KBM-7 (cell line): ENCODE measurements at regions not wholly inside any gene's neighbourhood (a gene's known extent, or its start where the extent isn't known, plus 50 kb on each side); places are given as distances from the start of the nearest gene placed in this dataset.
"Not testable (repeated sequence)": the region's sequence is repeated elsewhere in the genome, so short reads cannot be mapped to it uniquely, and the experiment has no call there.

Source experiments
- DNase-seq: peaks from one replicate; pipeline ENCODE4 v3.0.0-alpha.2; 2015
- in situ Hi-C: fragments of 300-500 bp; cut with MboI; formaldehyde crosslinking; loops from 2 replicates; pipeline ENCODE4 v1.14.3; 2020; ENCODE audit warnings: low sequenced_read_pairs, low pct_unique_long_range_greater_than_20kb, mixed read lengths

DNA sequence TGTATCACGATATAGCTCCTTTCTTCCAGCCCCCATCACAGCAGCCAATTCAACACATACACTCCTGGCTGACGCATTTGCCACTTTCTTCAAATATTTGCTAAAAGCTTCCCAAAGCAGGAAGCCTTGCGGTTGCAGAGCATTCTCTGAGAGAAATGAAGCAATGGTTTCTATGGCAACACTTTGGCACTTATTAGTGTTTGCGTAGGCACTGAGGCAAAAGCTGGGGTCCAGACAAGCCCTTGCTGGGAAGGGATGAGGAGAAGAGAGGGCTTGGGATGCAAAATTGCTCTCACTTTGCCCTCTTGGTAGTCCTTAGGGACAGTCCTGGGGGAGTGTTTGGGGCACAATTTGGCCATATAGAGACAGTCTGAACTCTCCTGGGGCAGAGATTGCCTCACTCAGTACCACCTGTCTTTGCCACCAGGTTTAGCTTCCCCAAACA lies 55.0 kb upstream of the PAK3 start:
- in situ Hi-C loops, result no loop called here
- DNase-seq, result peak; percentile 52

DNA sequence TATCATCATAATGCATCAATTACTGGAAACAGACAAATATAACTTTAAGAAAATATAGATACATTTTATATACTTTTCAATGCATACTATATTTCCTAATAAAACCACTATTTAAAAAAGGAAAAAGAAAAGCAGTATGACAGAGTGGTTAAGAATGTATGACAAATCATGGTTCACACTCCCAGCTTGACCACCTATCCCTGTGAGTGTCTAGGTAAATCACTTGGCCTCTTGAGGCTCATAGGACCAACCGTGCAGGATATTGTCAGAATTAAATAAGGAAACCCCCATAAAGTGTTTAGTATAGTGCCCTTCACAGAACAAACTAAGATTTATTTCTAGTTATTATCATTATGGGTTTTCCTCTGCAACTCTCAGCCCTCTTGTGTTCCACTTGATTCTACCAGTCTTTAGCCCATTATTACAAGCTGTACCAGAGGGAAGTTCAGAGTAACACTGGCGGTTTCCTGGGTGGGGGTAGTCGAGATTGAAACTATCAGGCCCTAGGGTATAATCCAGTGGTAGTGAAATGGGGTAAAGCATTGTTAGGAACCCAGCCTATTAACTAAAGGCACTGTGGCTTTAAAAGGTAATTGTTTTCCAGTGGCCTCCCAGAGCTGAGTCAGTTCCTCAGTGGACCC lies 55.5 kb upstream of the PAK3 start:
- DNase-seq, result no peak
- in situ Hi-C loops, result no loop called here

- no peak for DNase-seq
- in situ Hi-C loops, result no loop called here
These were observed 56.4 kb upstream of the PAK3 start for GRCh38 chrX:111039606-111040005.

GRCh38 chrX:111035991-111036390 lies 60.0 kb upstream of the PAK3 start:
- no peak for DNase-seq

GRCh38 chrX:111035256-111035655 lies 60.7 kb upstream of the PAK3 start:
- in situ Hi-C loops, result no loop called here
- DNase-seq, result no peak

More at GRCh38 chrX:111035991-111036390, 60.0 kb upstream of the PAK3 start:
- in situ Hi-C loops, result no loop called here

GRCh38 chrX:111022998-111023397 lies 73.0 kb upstream of the PAK3 start:
- in situ Hi-C loops, DNase-seq: not testable (repeated sequence)

DNA sequence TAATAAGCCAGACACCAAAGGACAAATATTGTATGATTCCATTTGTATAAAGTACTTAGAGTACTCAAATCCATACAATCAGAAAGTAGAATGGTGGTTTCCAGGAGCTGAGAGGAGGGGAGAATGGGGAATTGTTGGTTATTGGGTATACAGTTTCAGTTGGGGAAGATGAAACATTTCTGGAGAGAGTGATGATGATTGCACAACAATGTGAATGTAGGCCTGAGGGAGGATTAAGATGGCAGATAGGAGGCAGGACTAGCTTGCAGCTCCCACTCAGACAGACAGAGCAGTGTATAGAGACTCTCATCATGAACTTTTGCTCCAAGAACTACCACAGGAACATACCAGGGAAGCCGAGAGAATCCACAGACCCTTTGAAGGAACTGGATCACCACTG lies 75.7 kb upstream of the PAK3 start:
- no peak for DNase-seq
- in situ Hi-C loops, result no loop called here

DNA sequence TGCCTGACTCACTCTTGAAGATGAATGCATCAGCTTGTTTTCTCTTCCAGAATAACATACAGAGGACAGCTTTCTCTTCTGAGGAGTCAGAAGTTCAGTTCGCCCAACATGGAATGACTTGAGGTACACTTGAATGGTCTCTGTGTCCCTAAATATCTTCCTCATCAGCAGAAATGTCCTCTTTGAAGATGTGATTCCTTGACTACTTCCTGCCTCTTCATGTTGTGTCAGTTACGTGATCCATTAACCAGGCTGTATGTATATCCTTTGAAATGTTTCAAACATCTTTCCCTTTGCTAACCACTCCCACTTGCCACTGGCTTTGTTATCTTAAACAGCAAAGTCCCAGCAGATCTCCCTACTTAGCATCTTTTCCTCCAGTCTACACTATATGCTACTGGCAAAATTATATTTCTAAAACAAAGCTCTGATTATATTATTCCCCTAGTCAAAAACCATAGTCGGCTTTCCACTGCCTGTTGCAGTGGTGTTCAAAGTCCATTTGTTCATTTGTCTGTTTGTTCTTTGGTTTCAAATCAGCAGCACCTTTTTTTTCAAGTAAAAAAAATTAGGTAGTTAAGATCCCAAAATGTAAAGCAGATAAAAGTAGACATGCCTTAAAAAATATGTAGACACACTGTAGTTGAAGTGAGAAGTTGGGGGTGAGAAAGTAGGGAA lies 82.1 kb upstream of the PAK3 start:
- in situ Hi-C loops, result no loop called here
- no peak for DNase-seq

GRCh38 chrX:111010111-111010510 lies 85.9 kb upstream of the PAK3 start:
- in situ Hi-C loops, result no loop called here
- DNase-seq, result no peak

DNA sequence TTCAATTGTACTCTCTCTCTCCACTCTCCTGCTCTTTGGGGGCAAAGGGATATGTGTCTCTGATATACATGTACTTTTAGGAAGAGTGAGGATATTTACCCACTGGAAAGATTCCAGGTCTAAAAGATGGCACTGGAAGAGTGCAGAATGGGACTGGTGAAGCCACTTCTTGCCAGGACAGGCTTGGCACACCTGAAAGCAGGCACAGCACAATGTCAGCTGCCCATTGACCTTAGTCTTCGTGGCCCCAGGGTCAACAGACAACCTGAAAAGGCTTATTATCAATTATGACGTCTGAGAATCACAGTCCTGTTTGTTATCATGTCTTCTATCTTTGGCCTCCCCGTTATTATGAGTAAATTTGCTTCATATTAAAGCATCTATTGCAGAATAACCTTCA lies 86.7 kb upstream of the PAK3 start:
- no peak for DNase-seq
- in situ Hi-C loops, result no loop called here

DNA sequence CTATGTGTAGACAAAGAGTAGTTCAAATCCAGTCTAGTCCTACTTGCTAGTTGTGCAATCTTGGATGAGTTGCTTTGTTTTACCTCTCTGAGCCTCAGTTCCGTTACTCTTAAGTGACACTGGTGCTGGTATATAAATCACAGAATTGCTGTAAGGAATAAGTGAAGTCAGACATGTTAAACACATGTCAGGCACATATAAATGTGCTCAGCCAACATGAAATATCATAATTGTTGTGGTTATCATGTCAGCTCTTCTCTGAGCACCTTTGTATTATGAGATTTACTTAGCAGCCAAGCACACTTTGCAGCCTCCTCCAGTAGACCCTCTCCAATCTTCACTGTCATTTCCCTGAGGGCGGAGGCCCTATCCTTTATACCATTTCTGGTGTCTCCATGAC lies 87.9 kb upstream of the PAK3 start:
- in situ Hi-C loops, result no loop called here

DNA sequence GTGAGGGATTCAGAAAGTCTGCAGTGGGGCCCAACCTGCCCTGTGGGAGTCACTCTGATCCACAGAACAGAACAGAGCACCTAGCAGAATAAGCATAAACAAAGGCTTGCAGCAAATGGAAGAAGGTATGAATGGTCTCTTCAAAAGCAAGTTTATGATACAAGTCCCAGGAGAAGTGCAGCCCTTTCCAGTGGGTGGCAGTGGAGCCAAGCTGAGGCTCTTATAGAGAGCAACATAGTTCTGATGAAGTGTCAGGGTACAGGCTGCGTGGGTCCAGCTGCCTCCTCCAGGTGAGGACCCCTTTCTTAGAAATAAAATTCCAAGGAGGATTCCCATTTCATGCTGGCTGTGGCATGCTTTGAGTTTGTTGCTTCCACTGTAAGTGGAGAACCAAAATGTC lies 88.8 kb upstream of the PAK3 start:
- in situ Hi-C loops, result no loop called here
- DNase-seq, result no peak

More for the DNA sequence above, 87.9 kb upstream of the PAK3 start:
- no peak for DNase-seq

DNA sequence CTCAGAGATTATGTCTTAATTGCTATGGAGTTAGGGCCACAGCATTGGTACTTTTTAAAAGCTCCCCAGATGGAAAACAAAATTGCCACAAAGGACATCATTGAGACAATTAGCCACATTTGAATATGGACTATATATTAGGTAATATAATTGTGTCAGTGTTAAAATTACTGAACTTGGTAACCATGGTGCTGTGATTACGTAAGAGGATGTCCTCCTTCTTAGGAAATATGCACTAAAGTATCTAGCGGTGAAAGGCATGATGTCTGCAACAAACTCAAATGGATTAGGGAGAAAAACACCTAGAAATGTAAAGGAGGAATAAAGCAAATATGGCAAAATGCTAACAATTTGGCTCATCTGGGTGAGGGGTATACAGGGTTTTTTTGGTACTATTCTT lies 89.9 kb upstream of the PAK3 start:
- no peak for DNase-seq
- in situ Hi-C loops, result no loop called here

DNA sequence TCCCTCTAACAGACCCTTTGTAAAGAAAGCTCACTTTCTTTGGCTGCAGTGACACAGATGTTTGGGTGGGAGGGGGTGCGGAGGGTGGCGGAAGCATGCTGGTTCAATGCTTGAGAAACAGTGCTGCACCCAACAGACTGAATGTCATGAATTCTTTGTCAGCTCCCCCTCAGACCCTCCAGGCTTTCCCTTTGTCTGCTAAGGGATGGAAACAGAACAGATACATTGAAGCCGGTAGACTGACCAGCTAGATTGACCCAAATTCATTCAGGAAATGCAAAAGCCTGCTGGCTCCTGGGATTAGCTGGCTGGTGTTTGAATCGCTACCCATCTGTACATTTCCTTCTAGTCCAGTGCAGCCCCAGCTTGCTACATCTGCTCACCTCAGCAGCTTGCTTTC lies 90.8 kb upstream of the PAK3 start:
- in situ Hi-C loops, result no loop called here
- DNase-seq, result no peak

DNA sequence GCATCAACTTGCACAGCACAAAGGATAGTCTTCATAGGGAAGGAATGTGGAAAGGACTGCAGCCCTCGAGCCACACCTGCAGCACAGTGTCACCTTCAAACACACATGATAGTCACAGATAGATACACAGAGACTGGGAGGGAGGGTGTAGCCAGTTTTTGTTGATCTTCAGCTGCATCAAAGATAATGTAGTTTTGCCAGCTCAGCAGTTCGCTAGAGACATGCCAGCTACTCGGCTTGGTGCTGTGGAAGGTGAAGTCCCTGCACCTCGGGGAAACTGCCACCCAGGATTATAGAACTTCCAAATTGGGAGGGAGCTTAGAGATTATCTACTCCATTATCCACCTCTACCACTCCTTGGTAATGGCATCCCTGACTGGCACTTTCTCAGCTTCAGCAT lies 92.9 kb upstream of the PAK3 start:
- in situ Hi-C loops, result no loop called here
- DNase-seq, result no peak

GRCh38 chrX:110992611-110993010 lies 103.4 kb upstream of the PAK3 start:
- peak; percentile 46 for DNase-seq
- in situ Hi-C loops, result no loop called here

GRCh38 chrX:110989869-110990268 lies 106.1 kb upstream of the PAK3 start:
- in situ Hi-C loops, result no loop called here
- no peak for DNase-seq

DNA sequence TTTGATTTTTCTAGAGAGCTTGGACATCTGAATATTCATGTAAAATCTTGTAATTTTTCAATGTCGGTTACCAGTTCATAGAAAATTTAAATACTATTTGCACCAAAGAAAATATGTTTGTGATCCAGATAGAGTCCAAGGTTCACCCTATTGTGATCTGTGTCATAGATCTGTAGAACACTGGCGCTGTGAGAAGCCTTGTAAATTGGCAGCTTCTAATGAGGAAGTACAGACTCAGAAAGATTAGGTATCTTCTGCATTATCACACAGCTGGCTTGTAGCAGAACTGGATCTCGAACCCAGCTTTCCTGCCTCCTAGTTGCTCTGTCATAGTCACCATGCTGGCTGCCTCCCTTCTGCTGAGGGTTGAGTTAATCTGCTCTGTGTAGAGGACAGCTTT lies 106.5 kb upstream of the PAK3 start:
- in situ Hi-C loops, result no loop called here
- DNase-seq, result no peak

DNA sequence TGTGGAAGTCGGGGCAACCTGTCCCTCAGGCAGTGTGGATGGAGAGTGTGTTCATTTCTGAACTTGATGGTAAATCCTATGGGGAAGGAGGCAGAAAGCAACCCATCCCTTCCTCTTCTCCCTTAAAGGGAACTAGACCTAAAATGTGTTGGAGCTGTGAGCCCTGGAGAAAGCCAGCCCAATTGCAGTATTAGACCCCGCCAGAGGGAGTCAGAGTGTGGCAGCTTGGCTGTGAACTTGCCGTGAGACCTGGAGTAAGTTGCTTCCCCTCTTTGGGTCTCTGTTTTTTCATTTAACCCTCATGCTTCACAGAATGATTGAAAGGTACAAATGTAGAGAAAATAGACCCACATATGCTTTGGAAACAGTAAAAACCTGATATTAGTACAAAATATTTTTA lies 108.7 kb upstream of the PAK3 start:
- in situ Hi-C loops, result no loop called here
- DNase-seq, result peak; percentile 35

DNA sequence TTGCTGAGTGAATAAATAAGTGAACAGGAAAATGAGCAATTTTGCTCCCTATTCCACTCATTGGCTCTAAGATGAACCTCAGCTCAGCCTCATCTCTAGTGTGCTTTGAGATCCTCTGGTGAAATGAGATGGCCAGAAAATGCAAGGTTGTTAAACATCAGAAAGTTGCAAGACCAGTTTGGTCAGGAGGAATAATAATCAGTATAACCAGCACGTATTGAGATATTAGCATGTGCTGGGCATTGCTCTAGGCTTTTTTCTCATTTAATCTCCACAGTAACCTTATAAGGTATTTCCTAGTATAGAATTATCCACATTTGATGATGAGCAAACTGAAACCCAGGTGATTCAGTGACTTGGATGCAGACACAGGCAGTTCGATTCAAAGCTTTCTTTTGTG lies 110.5 kb upstream of the PAK3 start:
- no peak for DNase-seq
- in situ Hi-C loops, result no loop called here

GRCh38 chrX:110983024-110983423 lies 113.0 kb upstream of the PAK3 start:
- in situ Hi-C loops, result no loop called here
- DNase-seq, result no peak
